DND-41 (cell line): ENCODE measurements at regions not wholly inside any gene's neighbourhood (a gene's known extent, or its start where the extent isn't known, plus 50 kb on each side); places are given as distances from the start of the nearest gene placed in this dataset.
"Not testable (repeated sequence)": the region's sequence is repeated elsewhere in the genome, so short reads cannot be mapped to it uniquely, and the experiment has no call there.

ENCODE experiments used
- ATAC-seq: fragments of 200-7000 bp; cut with Tn5 transposase; 3 replicates; pipeline ENCODE4 v1.9.1; 2021; ENCODE audit warnings: low read depth; ENCODE audit not compliant: insufficient read depth
- DNase-seq: peaks from one replicate; pipeline ENCODE4 v3.0.0-alpha.2; 2020
- H2AFZ ChIP-seq: 2 replicates; pipeline ENCODE4 v1.6.0; 2012; ENCODE audit warnings: low read depth, low read length
- H3K27ac ChIP-seq: 2 replicates; pipeline ENCODE4 v1.5.1; 2012; ENCODE audit warnings: low read length, inconsistent platforms
- H3K27me3 ChIP-seq: fragments of 200-600 bp; sonication (generic); 2 replicates; pipeline ENCODE4 v1.6.0; 2012; ENCODE audit warnings: low read length, mild to moderate bottlenecking, inconsistent platforms; ENCODE audit not compliant: insufficient read depth, poor library complexity
- H3K36me3 ChIP-seq: 2 replicates; pipeline ENCODE4 v1.5.1; 2012; ENCODE audit warnings: low read length, inconsistent platforms; ENCODE audit not compliant: insufficient read depth
- H3K4me1 ChIP-seq: 2 replicates; pipeline ENCODE4 v1.5.1; 2012; ENCODE audit warnings: mild to moderate bottlenecking, low read length; ENCODE audit not compliant: insufficient read depth
- H3K4me2 ChIP-seq: 2 replicates; pipeline ENCODE4 v1.6.0; 2012; ENCODE audit warnings: mild to moderate bottlenecking, moderate library complexity, low read length, inconsistent platforms; ENCODE audit not compliant: insufficient read depth
- H3K4me3 ChIP-seq, 2 experiments: fragments of 200-600 bp in 1 of 2; shearing (Covaris generic) in 1 of 2; 2 replicates each; pipeline ENCODE4 v1.5.1; 2012 to 2016; ENCODE audit warnings: inconsistent platforms in 2 of 2, low read length in 2 of 2, mild to moderate bottlenecking in 2 of 2, low read depth in 1 of 2, moderate library complexity in 1 of 2
- H3K79me2 ChIP-seq: 2 replicates; pipeline ENCODE4 v1.6.0; 2012; ENCODE audit warnings: low read length, inconsistent platforms; ENCODE audit not compliant: insufficient read depth
- H3K9ac ChIP-seq: 2 replicates; pipeline ENCODE4 v1.6.0; 2012; ENCODE audit warnings: low read depth, mild to moderate bottlenecking, inconsistent platforms, low read length, moderate library complexity
- H3K9me3 ChIP-seq: 2 replicates; pipeline ENCODE4 v1.5.1; 2012; ENCODE audit warnings: low read length, moderate library complexity, mild to moderate bottlenecking, inconsistent platforms; ENCODE audit not compliant: insufficient read depth, severe bottlenecking
- H4K20me1 ChIP-seq: 2 replicates; pipeline ENCODE4 v1.6.0; 2012; ENCODE audit warnings: low read length; ENCODE audit not compliant: insufficient read depth
- CTCF ChIP-seq: IDR thresholded peaks from 2 replicates; pipeline ENCODE4 v1.5.1; 2012; ENCODE audit warnings: borderline replicate concordance, low read length, moderate library complexity, mild to moderate bottlenecking; ENCODE audit not compliant: poor library complexity, severe bottlenecking; ENCODE audit errors: extremely low read depth
- EZH2 ChIP-seq: IDR thresholded peaks from 3 replicates; pipeline ENCODE4 v1.6.1; 2012; ENCODE audit warnings: borderline replicate concordance, low read depth, mild to moderate bottlenecking, moderate library complexity, low read length, inconsistent platforms; ENCODE audit not compliant: severe bottlenecking

- H3K79me2 ChIP-seq, ATAC-seq, H3K4me3 ChIP-seq, H3K36me3 ChIP-seq, H4K20me1 ChIP-seq, H3K4me1 ChIP-seq, H3K27ac ChIP-seq, H3K9me3 ChIP-seq, DNase-seq, H3K9ac ChIP-seq, H2AFZ ChIP-seq, H3K4me2 ChIP-seq, H3K27me3 ChIP-seq: not testable (repeated sequence)
Measured at GRCh38 chr14:37784827-37785223, 189.4 kb downstream of the TTC6 start.

GRCh38 chr14:37785298-37785697 is 189.9 kb downstream of the TTC6 start:
- H3K79me2 ChIP-seq, H4K20me1 ChIP-seq, H3K9me3 ChIP-seq, ATAC-seq, H3K27me3 ChIP-seq, DNase-seq, H2AFZ ChIP-seq, H3K4me3 ChIP-seq, H3K4me1 ChIP-seq, H3K27ac ChIP-seq, H3K36me3 ChIP-seq, H3K9ac ChIP-seq, H3K4me2 ChIP-seq: not testable (repeated sequence)

GRCh38 chr14:37786114-37786625 is 190.7 kb downstream of the TTC6 start:
- not testable (repeated sequence) for ATAC-seq

GRCh38 chr14:37787879-37788494 is 192.6 kb downstream of the TTC6 start:
- no peak overlapping the region for H3K4me2 ChIP-seq
- no peak overlapping the region for H3K27ac ChIP-seq
- H3K36me3 ChIP-seq, result no peaks in the 10 kb centered on the region
- H3K4me3 ChIP-seq, result no peak overlapping the region
- ATAC-seq (no peak), DNase-seq (no peak)
- H3K27me3 ChIP-seq, result no peaks in the 10 kb centered on the region
- TF ChIP-seq CTCF (no peak), EZH2 (no peak)
- H3K9ac ChIP-seq, result no peak overlapping the region
- H3K9me3 ChIP-seq, result no peaks in the 10 kb centered on the region
- no peaks in the 10 kb centered on the region for H3K79me2 ChIP-seq
- H2AFZ ChIP-seq, result no peak overlapping the region
- H3K4me1 ChIP-seq, result no peaks in the 10 kb centered on the region
- H4K20me1 ChIP-seq, result no peaks in the 10 kb centered on the region

More at GRCh38 chr14:37786114-37786625, 190.7 kb downstream of the TTC6 start:
- not testable (repeated sequence) for H2AFZ ChIP-seq, DNase-seq, H3K36me3 ChIP-seq, H3K9ac ChIP-seq, H3K4me3 ChIP-seq, H3K27me3 ChIP-seq, H3K4me1 ChIP-seq, H3K4me2 ChIP-seq, H3K27ac ChIP-seq, H4K20me1 ChIP-seq, H3K9me3 ChIP-seq, H3K79me2 ChIP-seq

GRCh38 chr14:37791384-37792036 is 196.1 kb downstream of the TTC6 start:
- H3K79me2 ChIP-seq, result no peaks in the 10 kb centered on the region
- no peak for TF ChIP-seq CTCF
- TF ChIP-seq EZH2, result no peak
- no peak overlapping the region for H3K9ac ChIP-seq
- H3K9me3 ChIP-seq, result no peaks in the 10 kb centered on the region
- H4K20me1 ChIP-seq, result no peaks in the 10 kb centered on the region
- H3K36me3 ChIP-seq, result no peaks in the 10 kb centered on the region
- H3K4me3 ChIP-seq, result no peak overlapping the region
- peaks cover 4% of the 10 kb centered on the region for H3K27me3 ChIP-seq
- H3K4me1 ChIP-seq, result no peaks in the 10 kb centered on the region
- H3K4me2 ChIP-seq, result no peak overlapping the region
- DNase-seq (no peak), ATAC-seq (no peak)
- H3K27ac ChIP-seq, result no peak overlapping the region
- no peak overlapping the region for H2AFZ ChIP-seq
